HCT116 (cell line): ENCODE measurements at regions not wholly inside any gene's neighbourhood (a gene's known extent, or its start where the extent isn't known, plus 50 kb on each side); places are given as distances from the start of the nearest gene placed in this dataset.

Experiments used
- ATAC-seq: fragments of 200-7000 bp; cut with Tn5 transposase; 2 replicates; pipeline ENCODE4 v1.9.1; 2020; ENCODE audit warnings: mild to moderate bottlenecking, moderate library complexity
- BruUV-seq: library from RNA; stranded (reverse); fragments of 400-500 nt; replicated peaks from 2 replicates; lab custom pipeline; 2021; lab: Mats Ljungman, UMichigan
- CTCF ChIA-PET: fragments of 300-600 bp; sonication (Branson Sonifier 250); formaldehyde crosslinking; loops from one replicate; lab custom pipeline; 2021; ENCODE audit warnings: antibody characterized with exemption; lab: Charles Lee
- POLR2A ChIA-PET: fragments of 300-600, 350-600 bp; sonication (Branson Sonifier 250); formaldehyde crosslinking; loops from one replicate; lab custom pipeline; 2021; ENCODE audit warnings: antibody characterized with exemption; lab: Charles Lee
- RAD21 ChIA-PET, 2 experiments: fragments of 300-600 bp; sonication (Branson Sonifier 250); formaldehyde crosslinking; loops; one replicate each; lab custom pipeline; 2023; ENCODE audit warnings: low total read pairs in 2 of 2; ENCODE audit not compliant: uncharacterized antibody in 2 of 2, unreplicated experiment in 2 of 2, low non-redundant PET in 1 of 2; lab: Charles Lee
- DNase-seq: peaks from one replicate; pipeline ENCODE4 v3.0.0-alpha.2; 2010; ENCODE audit warnings: low read depth, low spot score
- H2AFZ ChIP-seq: fragments of 200-600 bp; shearing (Covaris generic), sonication (generic); 2 replicates; pipeline ENCODE4 v1.6.1; 2017; ENCODE audit warnings: low read depth, mixed run types, mixed read lengths, antibody characterized with exemption, low read length; ENCODE audit not compliant: poor library complexity, severe bottlenecking
- H3K27ac ChIP-seq: 2 replicates; pipeline ENCODE4 v1.5.1; 2012; ENCODE audit warnings: low read depth, low read length
- H3K27me3 ChIP-seq: fragments of 200-600 bp; sonication (generic); 2 replicates; pipeline ENCODE4 v1.6.1; 2016; ENCODE audit warnings: mixed run types, low read length, mixed read lengths; ENCODE audit not compliant: insufficient read depth
- H3K36me3 ChIP-seq, 2 experiments: fragments of 200-500 bp in 1 of 2; fragments of 200-600 bp in 1 of 2; sonication (Bioruptor generic) in 1 of 2; sonication (generic) in 1 of 2; 2 replicates each; pipeline versions ENCODE4 v1.5.1 to v1.6.1; 2014 to 2016; ENCODE audit warnings: low read length in 2 of 2, inconsistent platforms in 1 of 2, mixed read lengths in 1 of 2, mixed run types in 1 of 2; ENCODE audit not compliant: insufficient read depth in 2 of 2, control insufficient read depth in 1 of 2
- H3K4me1 ChIP-seq, 2 experiments: fragments of 200-600 bp in 1 of 2; sonication (generic) in 1 of 2; 2 replicates each; pipeline versions ENCODE4 v1.5.1 to v1.6.1; 2012 to 2017; ENCODE audit warnings: low read length in 2 of 2, inconsistent platforms in 1 of 2, mild to moderate bottlenecking in 1 of 2, mixed read lengths in 1 of 2, mixed run types in 1 of 2, moderate library complexity in 1 of 2; ENCODE audit not compliant: insufficient read depth in 2 of 2, control insufficient read depth in 1 of 2
- H3K4me2 ChIP-seq: fragments of 200-600 bp; sonication (generic); 2 replicates; pipeline ENCODE4 v1.6.1; 2017; ENCODE audit warnings: mixed run types, low read length, mixed read lengths
- H3K4me3 ChIP-seq, 2 experiments: fragments of 200-600 bp in 1 of 2; sonication (generic) in 1 of 2; replicated peaks in 1 of 2; 2 replicates each; pipeline ENCODE4 v1.5.1; 2011 to 2016; ENCODE audit warnings: low read length in 2 of 2, control low read depth in 1 of 2, low read depth in 1 of 2, mild to moderate bottlenecking in 1 of 2, mixed read lengths in 1 of 2, mixed run types in 1 of 2
- H3K79me2 ChIP-seq: fragments of 200-600 bp; sonication (generic); 2 replicates; pipeline ENCODE4 v1.6.1; 2017; ENCODE audit warnings: mild to moderate bottlenecking, mixed run types, low read length, moderate library complexity, mixed read lengths; ENCODE audit not compliant: insufficient read depth
- H3K9ac ChIP-seq: fragments of 200-600 bp; sonication (generic); 2 replicates; pipeline ENCODE4 v1.6.1; 2016; ENCODE audit warnings: low read length, mixed read lengths
- H3K9me2 ChIP-seq: fragments of 200-600 bp; sonication (generic), shearing (Covaris generic); 2 replicates; pipeline ENCODE4 v1.6.1; 2017; ENCODE audit warnings: mixed run types, mild to moderate bottlenecking, moderate library complexity; ENCODE audit not compliant: insufficient read depth
- H3K9me3 ChIP-seq, 2 experiments: fragments of 200-500 bp in 1 of 2; fragments of 200-600 bp in 1 of 2; sonication (Bioruptor generic) in 1 of 2; sonication (generic) in 1 of 2; 2 replicates each; pipeline ENCODE4 v1.6.1; 2014 to 2017; ENCODE audit warnings: low read length in 2 of 2, mixed read lengths in 2 of 2, inconsistent platforms in 1 of 2, low read depth in 1 of 2, mild to moderate bottlenecking in 1 of 2, mixed run types in 1 of 2, moderate library complexity in 1 of 2; ENCODE audit not compliant: control insufficient read depth in 1 of 2, insufficient read depth in 1 of 2
- H4K20me1 ChIP-seq: fragments of 200-600 bp; sonication (generic), shearing (Covaris generic); 2 replicates; pipeline ENCODE4 v1.6.1; 2017; ENCODE audit warnings: mixed run types, mild to moderate bottlenecking, moderate library complexity; ENCODE audit not compliant: insufficient read depth
- ELF1 ChIP-seq: IDR thresholded peaks from 2 replicates; pipeline ENCODE4 v1.6.1; 2012; ENCODE audit warnings: low read depth, borderline replicate concordance
- EZH2 ChIP-seq: fragments of 200-600 bp; sonication (generic); IDR thresholded peaks from 2 replicates; pipeline ENCODE4 v1.6.1; 2017; ENCODE audit warnings: antibody characterized with exemption, mixed run types
- FOSL1 ChIP-seq: IDR thresholded peaks from 2 replicates; pipeline ENCODE4 v1.6.1; 2012; ENCODE audit warnings: low read depth
- JUND ChIP-seq: IDR thresholded peaks from 2 replicates; pipeline ENCODE4 v1.6.1; 2012
- POLR2AphosphoS5 ChIP-seq: IDR thresholded peaks from 2 replicates; pipeline ENCODE4 v1.6.1; 2011; ENCODE audit warnings: mild to moderate bottlenecking, low read depth, low read length, moderate library complexity
- RAD21 ChIP-seq: IDR thresholded peaks from 2 replicates; pipeline ENCODE4 v1.6.1; 2012; ENCODE audit warnings: low read depth, mild to moderate bottlenecking
- SIN3A ChIP-seq: IDR thresholded peaks from 2 replicates; pipeline ENCODE4 v1.6.1; 2012; ENCODE audit warnings: low read depth
- TCF7L2 ChIP-seq: IDR thresholded peaks from 2 replicates; pipeline ENCODE4 v1.7.0; 2011; ENCODE audit warnings: borderline replicate concordance, inconsistent platforms; ENCODE audit not compliant: insufficient read depth, insufficient read length; ENCODE audit errors: extremely low read depth
- ZFX ChIP-seq: fragments of 450-650 bp; IDR thresholded peaks from 2 replicates; pipeline ENCODE4 v1.6.1; 2017
- ZNF274 ChIP-seq: fragments of 200-500 bp; sonication (Bioruptor generic); IDR thresholded peaks from 2 replicates; pipeline ENCODE4 v1.6.1; 2014; ENCODE audit warnings: mild to moderate bottlenecking, low read depth, low read length, inconsistent platforms
- intact Hi-C: fragments of 100-400 bp; cut with micrococcal nuclease; formaldehyde crosslinking; loops from 2 replicates; pipeline ENCODE4 v1.10.0; 2022
- TF ChIP-seq, protein P1 (sequence below): IDR thresholded peaks from 2 replicates; pipeline ENCODE4 v1.6.1; 2012
- TF ChIP-seq, protein P2 (sequence below): IDR thresholded peaks from 2 replicates; pipeline ENCODE4 v1.6.1; 2012; ENCODE audit warnings: low read depth
- TF ChIP-seq, protein P3 (sequence below), 3 experiments: fragments of 200-600 bp in 1 of 3; sonication (generic) in 1 of 3; IDR thresholded peaks in 2 of 3; conservative IDR thresholded peaks in 1 of 3; 2 replicates each; pipeline ENCODE4 v1.5.1; 2012 to 2017; ENCODE audit warnings: low read depth in 2 of 3, low read length in 2 of 3, antibody characterized with exemption in 1 of 3, borderline replicate concordance in 1 of 3, control low read depth in 1 of 3, mild to moderate bottlenecking in 1 of 3, mixed read lengths in 1 of 3, mixed run types in 1 of 3, moderate library complexity in 1 of 3; ENCODE audit not compliant: insufficient read depth in 1 of 3

DNA sequence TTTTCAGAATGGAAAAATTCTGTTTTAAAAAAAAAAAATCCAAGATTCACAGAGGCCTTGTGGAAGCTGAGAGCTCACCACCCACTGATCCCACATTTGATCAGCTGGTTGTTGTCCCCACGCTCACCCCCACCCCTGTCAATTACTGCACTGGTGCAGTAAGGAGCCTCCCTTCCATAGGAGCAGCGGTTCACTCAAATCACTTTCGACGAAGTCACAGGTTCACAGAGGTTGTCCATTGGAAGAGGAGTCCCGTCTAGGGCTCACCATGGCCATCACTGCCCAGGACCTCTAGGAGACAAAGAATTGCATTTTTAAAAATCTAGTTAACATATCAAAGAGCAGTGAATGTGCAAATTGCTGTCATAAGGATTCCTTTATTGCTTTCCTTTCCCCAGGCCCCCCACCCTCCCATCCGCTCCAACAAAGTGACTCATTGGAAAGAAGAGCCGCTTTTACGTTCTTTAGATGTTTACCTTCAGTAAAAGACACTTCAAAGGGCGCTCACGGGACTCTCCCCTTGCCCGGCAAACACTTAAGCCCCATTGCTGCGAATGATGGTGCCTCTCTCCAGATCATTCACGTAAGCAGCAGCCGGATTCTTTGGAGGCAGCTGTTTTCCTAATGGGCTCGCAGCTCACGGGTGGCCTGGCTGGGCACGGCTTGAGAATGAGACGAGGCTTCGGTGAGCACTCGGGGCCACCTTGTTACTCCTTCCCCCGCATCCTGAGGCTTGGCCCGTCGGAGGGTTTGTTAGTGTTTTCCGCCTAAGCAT is 165.5 kb upstream of the SALL3 start:
- ChIA-PET RAD21 (no interaction called here), POLR2A (no interaction called here), CTCF (no interaction called here)
- Histone ChIP-seq H3K4me2 (no peak overlapping the region), H3K9me3 (no peaks in the 10 kb centered on the region), H3K9me2 (no peaks in the 10 kb centered on the region), H3K79me2 (no peaks in the 10 kb centered on the region), H3K36me3 (no peaks in the 10 kb centered on the region), H3K27me3 (peaks cover 19% of the 10 kb centered on the region), H3K9ac (no peak overlapping the region), H2AFZ (no peak overlapping the region), H3K27ac (no peak overlapping the region), H3K4me1 (no peaks in the 10 kb centered on the region), H3K4me3 (no peak overlapping the region), H4K20me1 (no peaks in the 10 kb centered on the region)
- BruUV-seq = no TSS peak
- no peak for ATAC-seq
- TF ChIP-seq, protein P1, sequence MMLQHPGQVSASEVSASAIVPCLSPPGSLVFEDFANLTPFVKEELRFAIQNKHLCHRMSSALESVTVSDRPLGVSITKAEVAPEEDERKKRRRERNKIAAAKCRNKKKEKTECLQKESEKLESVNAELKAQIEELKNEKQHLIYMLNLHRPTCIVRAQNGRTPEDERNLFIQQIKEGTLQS = no peak
- TF ChIP-seq TCF7L2 = no peak
- TF ChIP-seq EZH2 = no peak
- no peak for TF ChIP-seq POLR2AphosphoS5
- no peak for DNase-seq
- intact Hi-C loops = no loop called here

DNA sequence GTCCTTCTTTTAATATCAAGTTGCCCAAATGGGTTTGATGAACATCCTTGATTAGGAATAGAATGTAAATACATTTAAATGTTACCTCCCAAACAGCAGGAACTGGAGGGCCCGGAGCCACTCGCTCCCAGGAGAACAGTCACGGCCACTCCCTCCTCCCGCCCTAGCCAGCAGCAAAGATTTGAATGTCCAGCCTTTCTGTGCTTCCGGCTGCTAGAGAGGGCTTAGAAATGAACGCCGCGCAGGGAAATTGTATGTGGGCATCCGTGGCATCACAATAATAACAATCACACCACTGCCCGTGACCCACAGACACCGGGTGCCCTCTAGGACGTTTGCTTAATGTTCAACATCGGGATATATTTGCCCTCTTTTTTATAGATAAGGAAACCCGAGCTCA is 164.9 kb upstream of the SALL3 start:
- BruUV-seq = no TSS peak
- no peak overlapping the region for H3K4me2 ChIP-seq
- intact Hi-C loops = no loop called here
- TF ChIP-seq, protein P2, sequence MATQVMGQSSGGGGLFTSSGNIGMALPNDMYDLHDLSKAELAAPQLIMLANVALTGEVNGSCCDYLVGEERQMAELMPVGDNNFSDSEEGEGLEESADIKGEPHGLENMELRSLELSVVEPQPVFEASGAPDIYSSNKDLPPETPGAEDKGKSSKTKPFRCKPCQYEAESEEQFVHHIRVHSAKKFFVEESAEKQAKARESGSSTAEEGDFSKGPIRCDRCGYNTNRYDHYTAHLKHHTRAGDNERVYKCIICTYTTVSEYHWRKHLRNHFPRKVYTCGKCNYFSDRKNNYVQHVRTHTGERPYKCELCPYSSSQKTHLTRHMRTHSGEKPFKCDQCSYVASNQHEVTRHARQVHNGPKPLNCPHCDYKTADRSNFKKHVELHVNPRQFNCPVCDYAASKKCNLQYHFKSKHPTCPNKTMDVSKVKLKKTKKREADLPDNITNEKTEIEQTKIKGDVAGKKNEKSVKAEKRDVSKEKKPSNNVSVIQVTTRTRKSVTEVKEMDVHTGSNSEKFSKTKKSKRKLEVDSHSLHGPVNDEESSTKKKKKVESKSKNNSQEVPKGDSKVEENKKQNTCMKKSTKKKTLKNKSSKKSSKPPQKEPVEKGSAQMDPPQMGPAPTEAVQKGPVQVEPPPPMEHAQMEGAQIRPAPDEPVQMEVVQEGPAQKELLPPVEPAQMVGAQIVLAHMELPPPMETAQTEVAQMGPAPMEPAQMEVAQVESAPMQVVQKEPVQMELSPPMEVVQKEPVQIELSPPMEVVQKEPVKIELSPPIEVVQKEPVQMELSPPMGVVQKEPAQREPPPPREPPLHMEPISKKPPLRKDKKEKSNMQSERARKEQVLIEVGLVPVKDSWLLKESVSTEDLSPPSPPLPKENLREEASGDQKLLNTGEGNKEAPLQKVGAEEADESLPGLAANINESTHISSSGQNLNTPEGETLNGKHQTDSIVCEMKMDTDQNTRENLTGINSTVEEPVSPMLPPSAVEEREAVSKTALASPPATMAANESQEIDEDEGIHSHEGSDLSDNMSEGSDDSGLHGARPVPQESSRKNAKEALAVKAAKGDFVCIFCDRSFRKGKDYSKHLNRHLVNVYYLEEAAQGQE = no peak
- TF ChIP-seq TCF7L2 = no peak
- TF ChIP-seq POLR2AphosphoS5 = no peak
- TF ChIP-seq, protein P1 = no peak
- TF ChIP-seq, protein P3, sequence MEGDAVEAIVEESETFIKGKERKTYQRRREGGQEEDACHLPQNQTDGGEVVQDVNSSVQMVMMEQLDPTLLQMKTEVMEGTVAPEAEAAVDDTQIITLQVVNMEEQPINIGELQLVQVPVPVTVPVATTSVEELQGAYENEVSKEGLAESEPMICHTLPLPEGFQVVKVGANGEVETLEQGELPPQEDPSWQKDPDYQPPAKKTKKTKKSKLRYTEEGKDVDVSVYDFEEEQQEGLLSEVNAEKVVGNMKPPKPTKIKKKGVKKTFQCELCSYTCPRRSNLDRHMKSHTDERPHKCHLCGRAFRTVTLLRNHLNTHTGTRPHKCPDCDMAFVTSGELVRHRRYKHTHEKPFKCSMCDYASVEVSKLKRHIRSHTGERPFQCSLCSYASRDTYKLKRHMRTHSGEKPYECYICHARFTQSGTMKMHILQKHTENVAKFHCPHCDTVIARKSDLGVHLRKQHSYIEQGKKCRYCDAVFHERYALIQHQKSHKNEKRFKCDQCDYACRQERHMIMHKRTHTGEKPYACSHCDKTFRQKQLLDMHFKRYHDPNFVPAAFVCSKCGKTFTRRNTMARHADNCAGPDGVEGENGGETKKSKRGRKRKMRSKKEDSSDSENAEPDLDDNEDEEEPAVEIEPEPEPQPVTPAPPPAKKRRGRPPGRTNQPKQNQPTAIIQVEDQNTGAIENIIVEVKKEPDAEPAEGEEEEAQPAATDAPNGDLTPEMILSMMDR (IDR thresholded peaks at IDR 0.05 in 2 of 3, conservative IDR thresholded peaks at IDR 0.05 in 1 of 3; ENCODE audit: borderline replicate concordance in 1 of 3, insufficient read depth in 1 of 3, low read depth in 2 of 3, low read length in 2 of 3) = no peak
- no peak for TF ChIP-seq RAD21
- TF ChIP-seq ZFX = no peak
- TF ChIP-seq JUND = no peak
- no peak for TF ChIP-seq SIN3A
- no peak for TF ChIP-seq ELF1
- no peak for TF ChIP-seq ZNF274
- no peak for TF ChIP-seq FOSL1

More for the DNA sequence above, 164.9 kb upstream of the SALL3 start:
- no peaks in the 10 kb centered on the region for H4K20me1 ChIP-seq
- H3K27ac ChIP-seq = no peak overlapping the region
- H3K27me3 ChIP-seq = peaks cover 19% of the 10 kb centered on the region
- H3K9me2 ChIP-seq = no peaks in the 10 kb centered on the region
- H3K9me3 ChIP-seq = no peaks in the 10 kb centered on the region
- no peak overlapping the region for H3K4me3 ChIP-seq
- CTCF ChIA-PET = no interaction called here
- H3K4me1 ChIP-seq = no peaks in the 10 kb centered on the region
- POLR2A ChIA-PET = no interaction called here
- no peak for ATAC-seq
- H3K36me3 ChIP-seq = no peaks in the 10 kb centered on the region
- no peaks in the 10 kb centered on the region for H3K79me2 ChIP-seq
- no peak overlapping the region for H3K9ac ChIP-seq
- no peak for DNase-seq
- RAD21 ChIA-PET = no interaction called here
- no peak overlapping the region for H2AFZ ChIP-seq
